Gastrocnemius medialis (tissue), 4 donors: ENCODE measurements at regions not wholly inside any gene's neighbourhood (a gene's known extent, or its start where the extent isn't known, plus 50 kb on each side); places are given as distances from the start of the nearest gene placed in this dataset.

Source experiments
- CTCF ChIP-seq, 5 experiments: fragments of 450-650 bp in 3 of 5; fragments of 200-600 bp in 2 of 5; sonication (generic) in 2 of 5; IDR thresholded peaks in 4 of 5; conservative IDR thresholded peaks in 1 of 5; 1 replicate in 4 of 5; 2 replicates in 1 of 5; pipeline ENCODE4 v1.5.1; 2016 to 2019; ENCODE audit warnings: antibody characterized with exemption in 5 of 5, mild to moderate bottlenecking in 3 of 5, moderate library complexity in 3 of 5
- POLR2A ChIP-seq, 2 donors: fragments of 450-650 bp; IDR thresholded peaks; one replicate each; pipeline ENCODE4 v1.6.1; 2017; ENCODE audit warnings: antibody characterized with exemption in 2 of 2, mild to moderate bottlenecking in 2 of 2, moderate library complexity in 2 of 2

GRCh38 chr14:98582276-98582675 lies 689.7 kb downstream of the BCL11B start:
- TF ChIP-seq CTCF (IDR thresholded peaks at IDR 0.05 in 4 of 5, conservative IDR thresholded peaks at IDR 0.05 in 1 of 5) (no peak), POLR2A (IDR thresholded peaks at IDR 0.05) (no peak)
